BE2C (cell line): ENCODE measurements at regions not wholly inside any gene's neighbourhood (a gene's known extent, or its start where the extent isn't known, plus 50 kb on each side); places are given as distances from the start of the nearest gene placed in this dataset.

Experiments used
- DNase-seq: peaks from one replicate; pipeline ENCODE4 v3.0.0-alpha.2; 2020
- H3K27me3 ChIP-seq: fragments of 250-450 bp; sonication (Bioruptor Pico); 2 replicates; pipeline ENCODE4 v1.5.1; 2020; ENCODE audit warnings: mild to moderate bottlenecking
- H3K36me3 ChIP-seq: fragments of 250-450 bp; sonication (Bioruptor Pico); 2 replicates; pipeline ENCODE4 v1.5.1; 2020; ENCODE audit warnings: mild to moderate bottlenecking
- H3K4me1 ChIP-seq: fragments of 250-450 bp; sonication (Bioruptor Pico); 2 replicates; pipeline ENCODE4 v1.5.1; 2020
- H3K4me3 ChIP-seq: 2 replicates; pipeline ENCODE4 v1.5.1; 2011; ENCODE audit warnings: low read depth, low read length
- H3K9me3 ChIP-seq: fragments of 250-450 bp; sonication (Bioruptor Pico); 2 replicates; pipeline ENCODE4 v1.5.1; 2020
- CTCF ChIP-seq: IDR thresholded peaks from 2 replicates; pipeline ENCODE4 v1.5.1; 2012; ENCODE audit warnings: mild to moderate bottlenecking, low read depth, low read length

GRCh38 chr10:90526721-90527120, 331.1 kb downstream of the HTR7 start:
- Histone ChIP-seq H3K4me1 (no peaks in the 10 kb centered on the region), H3K27me3 (no peaks in the 10 kb centered on the region), H3K9me3 (no peaks in the 10 kb centered on the region), H3K36me3 (no peaks in the 10 kb centered on the region), H3K4me3 (no peak overlapping the region)
- TF ChIP-seq CTCF, result no peak
- DNase-seq, result no peak

GRCh38 chr10:90530521-90530920, 327.3 kb downstream of the HTR7 start:
- Histone ChIP-seq H3K27me3 (no peaks in the 10 kb centered on the region), H3K36me3 (no peaks in the 10 kb centered on the region), H3K4me1 (no peaks in the 10 kb centered on the region), H3K4me3 (no peak overlapping the region), H3K9me3 (no peaks in the 10 kb centered on the region)
- DNase-seq, result no peak
- no peak for TF ChIP-seq CTCF

- H3K4me3 ChIP-seq, result no peak overlapping the region
- DNase-seq, result no peak
- no peak for TF ChIP-seq CTCF
- no peaks in the 10 kb centered on the region for H3K36me3 ChIP-seq
- H3K4me1 ChIP-seq, result no peaks in the 10 kb centered on the region
- H3K27me3 ChIP-seq, result no peaks in the 10 kb centered on the region
- H3K9me3 ChIP-seq, result no peaks in the 10 kb centered on the region
These were observed 300.5 kb downstream of the HTR7 start for GRCh38 chr10:90557385-90557784.

GRCh38 chr10:90560331-90560730, 297.5 kb downstream of the HTR7 start:
- DNase-seq, result no peak
- H3K4me3 ChIP-seq, result no peak overlapping the region
- H3K27me3 ChIP-seq, result no peaks in the 10 kb centered on the region
- H3K4me1 ChIP-seq, result no peaks in the 10 kb centered on the region
- TF ChIP-seq CTCF, result no peak
- no peaks in the 10 kb centered on the region for H3K9me3 ChIP-seq
- H3K36me3 ChIP-seq, result no peaks in the 10 kb centered on the region

GRCh38 chr10:90561666-90562065, 296.2 kb downstream of the HTR7 start:
- DNase-seq, result no peak
- no peaks in the 10 kb centered on the region for H3K4me1 ChIP-seq
- no peaks in the 10 kb centered on the region for H3K27me3 ChIP-seq
- H3K36me3 ChIP-seq, result no peaks in the 10 kb centered on the region
- no peak for TF ChIP-seq CTCF
- no peak overlapping the region for H3K4me3 ChIP-seq
- no peaks in the 10 kb centered on the region for H3K9me3 ChIP-seq

GRCh38 chr10:90571481-90572258, 286.2 kb downstream of the HTR7 start:
- H3K9me3 ChIP-seq, result no peaks in the 10 kb centered on the region
- no peak for DNase-seq
- no peak for TF ChIP-seq CTCF

More at GRCh38 chr10:90571481-90572258, 286.2 kb downstream of the HTR7 start:
- no peaks in the 10 kb centered on the region for H3K4me1 ChIP-seq
- H3K27me3 ChIP-seq, result no peaks in the 10 kb centered on the region
- no peaks in the 10 kb centered on the region for H3K36me3 ChIP-seq
- H3K4me3 ChIP-seq, result no peak overlapping the region
